Duodenal mucosa (tissue), 2 donors: ENCODE measurements at regions not wholly inside any gene's neighbourhood (a gene's known extent, or its start where the extent isn't known, plus 50 kb on each side); places are given as distances from the start of the nearest gene placed in this dataset.

Experiments
- H3K27ac ChIP-seq: one replicate; pipeline ENCODE4 v1.7.0; 2013; ENCODE audit warnings: low read depth, low read length
- H3K27me3 ChIP-seq, 2 donors: one replicate each; pipeline ENCODE4 v1.7.0; 2013; ENCODE audit warnings: low read length in 2 of 2, control low read depth in 1 of 2; ENCODE audit not compliant: insufficient read depth in 2 of 2, control insufficient read depth in 1 of 2
- H3K36me3 ChIP-seq, 2 donors: one replicate each; pipeline ENCODE4 v1.7.0; 2013; ENCODE audit warnings: low read length in 2 of 2, control low read depth in 1 of 2; ENCODE audit not compliant: insufficient read depth in 2 of 2, control insufficient read depth in 1 of 2
- H3K4me1 ChIP-seq, 2 donors: one replicate each; pipeline ENCODE4 v1.7.0; 2013; ENCODE audit warnings: low read length in 2 of 2, control low read depth in 1 of 2; ENCODE audit not compliant: insufficient read depth in 2 of 2, control insufficient read depth in 1 of 2
- H3K4me3 ChIP-seq, 2 donors: one replicate each; pipeline ENCODE4 v1.7.0; 2013; ENCODE audit warnings: low read length in 2 of 2, low read depth in 1 of 2
- H3K9ac ChIP-seq, 2 donors: one replicate each; pipeline ENCODE4 v1.7.0; 2013; ENCODE audit warnings: low read length in 2 of 2, low read depth in 1 of 2
- H3K9me3 ChIP-seq, 2 donors: one replicate each; pipeline ENCODE4 v1.7.0; 2013; ENCODE audit warnings: low read length in 2 of 2, control low read depth in 1 of 2; ENCODE audit not compliant: control insufficient read depth in 1 of 2

DNA sequence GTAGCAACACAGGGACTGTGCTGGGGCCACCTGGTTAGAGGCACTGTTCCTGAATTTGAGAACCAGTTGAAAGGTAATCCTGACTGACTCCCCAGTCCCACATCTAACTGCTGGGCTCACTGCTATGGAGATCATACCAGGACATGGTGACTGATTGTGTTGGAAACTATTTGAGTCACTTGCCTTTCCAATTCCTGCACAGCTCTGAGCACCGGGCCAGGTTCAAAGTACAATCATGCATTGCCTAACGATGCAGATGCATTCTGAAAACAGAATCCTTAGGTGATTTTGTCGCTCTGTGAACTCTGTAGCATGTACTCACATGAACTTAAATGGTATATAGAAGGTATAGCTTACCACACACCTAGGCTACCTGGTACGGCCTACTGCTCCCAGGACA, 215.3 kb downstream of the BMP7 start:
- Histone ChIP-seq H3K4me1 (peaks cover 4 to 10% of the 10 kb centered on the region in 2 donors), H3K9me3 (no peaks in the 10 kb centered on the region), H3K27ac (no peak overlapping the region), H3K9ac (no peak overlapping the region), H3K4me3 (no peak overlapping the region), H3K36me3 (no peaks in the 10 kb centered on the region), H3K27me3 (no peaks in the 10 kb centered on the region)

DNA sequence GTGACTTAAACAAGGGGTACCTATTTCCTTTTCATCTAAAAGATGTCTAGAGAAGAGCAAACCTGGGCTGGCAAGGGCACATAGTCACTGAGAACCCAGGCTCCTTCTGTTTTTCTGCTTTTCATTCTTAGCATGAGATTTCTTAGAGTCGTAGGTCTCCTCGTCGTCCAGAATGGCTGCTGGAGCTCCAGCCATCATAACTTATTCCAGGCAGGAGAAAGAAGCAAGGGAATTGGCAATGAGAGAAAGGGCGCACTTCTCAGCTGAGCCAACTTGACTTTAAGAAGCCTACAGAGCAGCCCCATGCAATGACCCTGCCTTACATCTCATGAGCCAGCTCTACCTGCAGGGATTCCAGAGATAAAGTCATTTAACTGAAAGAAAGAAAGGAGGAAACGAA, 213.4 kb downstream of the BMP7 start:
- Histone ChIP-seq H3K4me1 (peaks cover under 1 to 2% of the 10 kb centered on the region in 2 donors), H3K4me3 (no peak overlapping the region), H3K9ac (no peak overlapping the region), H3K27me3 (no peaks in the 10 kb centered on the region), H3K27ac (no peak overlapping the region), H3K9me3 (no peaks in the 10 kb centered on the region), H3K36me3 (no peaks in the 10 kb centered on the region)

GRCh38 chr20:57053793-57054552, 212.5 kb downstream of the BMP7 start:
- Histone ChIP-seq H3K27me3 (no peaks in the 10 kb centered on the region), H3K27ac (no peak overlapping the region), H3K36me3 (no peaks in the 10 kb centered on the region), H3K9me3 (no peaks in the 10 kb centered on the region), H3K9ac (no peak overlapping the region), H3K4me1 (no peaks in the 10 kb centered on the region), H3K4me3 (no peak overlapping the region)

DNA sequence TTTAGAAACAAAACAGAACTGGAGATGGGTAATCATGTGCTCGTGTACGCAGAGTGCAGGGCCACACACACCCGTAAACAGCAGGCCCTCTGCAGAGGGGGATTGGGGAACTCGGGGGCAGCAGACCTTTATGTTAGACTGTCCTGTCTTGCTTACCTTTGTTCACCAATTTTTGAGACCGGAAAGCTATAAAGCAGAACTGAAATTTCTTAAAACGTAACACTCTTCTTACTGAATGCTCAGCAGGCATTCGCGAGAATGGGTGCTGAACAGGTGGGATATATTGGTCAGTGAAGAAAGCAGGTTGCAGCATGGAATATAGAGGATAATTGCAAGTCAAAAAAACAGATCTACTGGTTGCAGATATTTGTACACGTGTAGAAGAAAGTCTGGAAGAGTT, 211.1 kb downstream of the BMP7 start:
- Histone ChIP-seq H3K9ac (no peak overlapping the region), H3K9me3 (no peaks in the 10 kb centered on the region), H3K27ac (no peak overlapping the region)

GRCh38 chr20:57056651-57057050, 209.8 kb downstream of the BMP7 start:
- Histone ChIP-seq H3K27me3 (peaks cover 0 to 6% of the 10 kb centered on the region in 2 donors), H3K9ac (no peak overlapping the region), H3K36me3 (no peaks in the 10 kb centered on the region), H3K4me1 (no peaks in the 10 kb centered on the region), H3K4me3 (no peak overlapping the region), H3K9me3 (no peaks in the 10 kb centered on the region), H3K27ac (no peak overlapping the region)

More for the DNA sequence above, 211.1 kb downstream of the BMP7 start:
- H3K27me3 ChIP-seq, result no peaks in the 10 kb centered on the region
- H3K4me1 ChIP-seq, result no peaks in the 10 kb centered on the region
- no peak overlapping the region for H3K4me3 ChIP-seq
- H3K36me3 ChIP-seq, result no peaks in the 10 kb centered on the region

DNA sequence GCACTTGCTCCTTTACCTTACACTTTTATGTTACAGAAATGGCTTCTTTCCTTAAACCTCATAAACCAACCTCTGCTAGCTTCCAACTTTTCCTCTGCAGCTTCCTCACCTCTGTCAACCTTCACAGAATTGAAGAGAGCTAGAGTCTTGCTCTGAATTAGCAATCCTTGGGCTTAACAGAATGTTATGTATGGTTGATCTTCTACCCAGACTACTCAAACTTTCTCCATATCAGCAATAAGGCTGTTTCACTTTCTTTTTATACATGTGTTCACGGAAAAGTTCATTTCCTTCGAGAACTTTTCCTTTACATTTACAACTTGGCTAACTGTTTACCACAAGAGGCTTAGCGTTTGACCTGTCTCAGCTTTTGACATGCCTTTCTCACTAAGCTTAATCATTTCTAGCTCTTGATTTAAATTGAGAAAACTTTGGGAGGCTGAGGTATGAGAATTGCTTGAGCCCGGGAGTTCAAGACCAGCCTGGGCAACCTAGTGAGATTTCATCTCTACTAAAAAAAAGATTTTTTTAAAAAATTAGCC, 207.3 kb downstream of the BMP7 start:
- no peaks in the 10 kb centered on the region for H3K4me1 ChIP-seq

DNA sequence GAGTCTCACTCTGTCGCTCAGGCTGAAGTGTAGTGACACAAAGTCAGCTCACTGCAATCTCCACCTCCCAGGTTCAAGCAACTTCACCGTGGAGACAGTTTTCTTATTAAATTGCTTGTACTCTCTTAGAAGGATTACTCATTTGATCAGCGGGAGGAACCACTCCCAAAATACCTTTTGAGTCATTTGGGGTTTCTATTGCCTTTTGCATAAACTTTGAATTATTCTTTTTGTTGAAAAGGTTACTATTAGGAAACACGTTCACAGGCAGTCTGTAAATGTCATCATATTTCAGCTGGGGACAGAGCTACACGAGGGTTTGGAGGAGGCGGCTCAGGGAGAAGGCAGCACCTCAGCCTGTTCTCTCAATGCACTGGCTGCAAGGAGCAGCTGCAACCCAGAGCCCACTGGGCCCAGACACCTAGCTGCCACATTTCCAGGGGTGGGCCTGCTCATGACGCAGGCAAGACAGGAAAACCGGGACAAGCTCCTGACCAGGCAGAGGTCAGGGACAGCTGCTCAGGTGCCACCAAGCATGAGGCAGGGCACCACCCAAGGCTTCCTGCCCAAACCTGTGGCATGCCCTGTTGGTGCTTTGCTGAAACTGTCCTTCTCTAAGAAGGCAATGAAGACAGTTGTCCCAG, 205.9 kb downstream of the BMP7 start:
- Histone ChIP-seq H3K9ac (no peak overlapping the region), H3K4me1 (no peaks in the 10 kb centered on the region), H3K4me3 (no peak overlapping the region), H3K9me3 (no peaks in the 10 kb centered on the region), H3K27ac (no peak overlapping the region), H3K36me3 (no peaks in the 10 kb centered on the region), H3K27me3 (peaks cover 4 to 6% of the 10 kb centered on the region in 2 donors)

More for the DNA sequence above, 207.3 kb downstream of the BMP7 start:
- peaks cover 0 to 6% of the 10 kb centered on the region in 2 donors for H3K27me3 ChIP-seq
- no peak overlapping the region for H3K9ac ChIP-seq
- no peaks in the 10 kb centered on the region for H3K9me3 ChIP-seq
- H3K4me3 ChIP-seq, result no peak overlapping the region
- no peaks in the 10 kb centered on the region for H3K36me3 ChIP-seq
- H3K27ac ChIP-seq, result no peak overlapping the region

DNA sequence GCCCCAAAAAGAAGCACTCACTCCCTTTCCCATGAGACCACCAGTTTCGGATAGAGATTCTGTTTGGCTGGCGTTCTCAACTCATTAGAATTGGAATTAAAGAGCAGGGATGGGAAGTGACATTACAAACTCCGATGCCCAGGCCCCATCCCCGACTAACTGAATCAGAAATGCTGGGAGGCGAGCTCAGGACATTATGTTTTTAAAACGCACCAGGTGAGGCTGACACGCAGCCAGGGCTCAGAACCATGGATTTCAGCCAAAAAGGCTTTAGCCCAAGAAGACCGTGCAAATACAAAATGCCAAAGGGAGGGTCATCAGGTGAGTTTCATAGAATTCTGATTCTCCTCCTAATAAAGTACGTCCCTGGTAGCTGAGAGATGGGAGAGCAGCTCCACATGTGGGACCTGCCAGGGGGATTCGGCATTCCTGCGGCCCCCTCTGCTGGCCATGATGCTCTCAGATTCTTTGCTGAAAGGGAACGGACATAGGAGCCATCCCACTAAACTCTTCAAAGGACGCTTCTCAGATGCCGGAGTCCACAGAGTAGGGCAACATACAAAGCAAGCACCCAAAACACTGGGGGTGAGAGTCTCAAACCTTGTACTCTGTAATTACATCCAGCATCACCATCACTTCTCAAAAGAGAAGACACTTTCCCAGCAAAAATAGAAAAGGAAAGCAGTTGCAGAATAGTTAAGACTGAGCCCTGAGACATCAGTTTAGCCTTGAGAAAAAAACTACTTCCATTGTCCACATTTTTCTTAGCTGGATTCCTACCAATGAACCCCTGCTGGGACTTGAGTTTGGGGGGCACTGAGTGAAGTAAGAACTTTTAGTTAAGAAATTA, 205.2 kb downstream of the BMP7 start:
- H3K36me3 ChIP-seq, result no peaks in the 10 kb centered on the region
- no peaks in the 10 kb centered on the region for H3K4me1 ChIP-seq
- no peak overlapping the region for H3K4me3 ChIP-seq
- peaks cover 8 to 11% of the 10 kb centered on the region in 2 donors for H3K27me3 ChIP-seq
- no peak overlapping the region for H3K27ac ChIP-seq
- no peaks in the 10 kb centered on the region for H3K9me3 ChIP-seq
- no peak overlapping the region for H3K9ac ChIP-seq

DNA sequence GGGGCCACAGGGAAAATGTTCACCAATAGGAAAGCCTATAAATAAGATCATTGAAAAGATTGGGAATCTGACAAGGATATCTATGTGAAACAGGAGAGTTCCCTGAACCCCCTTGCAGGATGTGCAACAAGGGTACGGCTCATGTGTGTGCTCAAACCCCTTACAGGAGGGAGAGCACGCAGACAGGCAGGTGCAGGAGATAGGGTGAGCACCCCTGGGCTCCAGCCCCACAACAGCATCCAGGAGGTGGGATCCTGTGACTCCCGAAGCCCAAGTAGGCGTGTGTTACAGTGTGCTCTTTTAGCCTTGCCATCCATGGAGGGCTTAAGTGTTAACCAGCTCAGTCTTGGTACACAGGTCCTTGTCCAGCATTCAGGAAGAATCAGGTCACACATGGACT, 204.2 kb downstream of the BMP7 start:
- H3K27ac ChIP-seq, result no peak overlapping the region
- H3K9me3 ChIP-seq, result no peaks in the 10 kb centered on the region
- H3K9ac ChIP-seq, result no peak overlapping the region
- no peaks in the 10 kb centered on the region for H3K36me3 ChIP-seq
- H3K27me3 ChIP-seq, result peaks cover 12% of the 10 kb centered on the region in 2 donors
- no peak overlapping the region for H3K4me3 ChIP-seq
- no peaks in the 10 kb centered on the region for H3K4me1 ChIP-seq
